Colonic mucosa (tissue), 4 donors: ENCODE measurements at regions not wholly inside any gene's neighbourhood (a gene's known extent, or its start where the extent isn't known, plus 50 kb on each side); places are given as distances from the start of the nearest gene placed in this dataset.
"Not testable (repeated sequence)": the region's sequence is repeated elsewhere in the genome, so short reads cannot be mapped to it uniquely, and the experiment has no call there.

Experiments used
- DNase-seq: peaks from one replicate; pipeline ENCODE4 v3.0.0-alpha.2; 2020
- H3K27ac ChIP-seq: fragments of 200-600 bp; one replicate; pipeline ENCODE4 v1.8.0; 2021
- H3K27me3 ChIP-seq: fragments of 200-600 bp; one replicate; pipeline ENCODE4 v1.8.0; 2021
- H3K36me3 ChIP-seq: fragments of 200-600 bp; one replicate; pipeline ENCODE4 v1.8.0; 2021
- H3K4me1 ChIP-seq: fragments of 200-600 bp; one replicate; pipeline ENCODE4 v1.8.0; 2021; ENCODE audit warnings: mild to moderate bottlenecking
- H3K4me3 ChIP-seq: fragments of 200-600 bp; one replicate; pipeline ENCODE4 v1.8.0; 2021
- H3K9ac ChIP-seq, 2 donors: one replicate each; pipeline ENCODE4 v1.7.0; 2013; ENCODE audit warnings: control low read depth in 2 of 2, low read depth in 2 of 2, low read length in 2 of 2
- H3K9me3 ChIP-seq: fragments of 200-600 bp; one replicate; pipeline ENCODE4 v1.8.0; 2021
- CTCF ChIP-seq: fragments of 200-600 bp; IDR thresholded peaks from one replicate; pipeline ENCODE4 v1.8.0; 2022; ENCODE audit warnings: antibody characterized with exemption, mild to moderate bottlenecking
- intact Hi-C: fragments of 100-400 bp; cut with DNase I; formaldehyde crosslinking; loops from one replicate; pipeline ENCODE4 v1.14.1; 2022
- donor health status: healthy.
- donor health status: DM: no; HTN: no; CAD: no.
- donor health status: DM: no; HTN: no; CAD: no.

GRCh38 chr4:142897518-142897917 lies 51.4 kb upstream of the INPP4B start:
- H3K4me3 ChIP-seq, DNase-seq, H3K9ac ChIP-seq, H3K4me1 ChIP-seq, intact Hi-C loops, H3K36me3 ChIP-seq, H3K27me3 ChIP-seq, H3K9me3 ChIP-seq, H3K27ac ChIP-seq: not testable (repeated sequence)

- intact Hi-C loops, result no loop called here
- H3K9me3 ChIP-seq, result no peaks in the 10 kb centered on the region
- no peak overlapping the region for H3K4me3 ChIP-seq
- no peak for TF ChIP-seq CTCF
- no peaks in the 10 kb centered on the region for H3K4me1 ChIP-seq
- no peaks in the 10 kb centered on the region for H3K27me3 ChIP-seq
- no peak overlapping the region for H3K27ac ChIP-seq
- no peak for DNase-seq
- no peak overlapping the region for H3K9ac ChIP-seq
- no peaks in the 10 kb centered on the region for H3K36me3 ChIP-seq
Measured at GRCh38 chr4:142900622-142901021, 54.5 kb upstream of the INPP4B start.

GRCh38 chr4:142901166-142901662 lies 55.1 kb upstream of the INPP4B start:
- H3K9ac ChIP-seq, result no peak overlapping the region
- no peaks in the 10 kb centered on the region for H3K4me1 ChIP-seq
- TF ChIP-seq CTCF, result no peak
- no peak for DNase-seq
- H3K27me3 ChIP-seq, result no peaks in the 10 kb centered on the region
- H3K9me3 ChIP-seq, result no peaks in the 10 kb centered on the region
- H3K4me3 ChIP-seq, result no peak overlapping the region
- H3K36me3 ChIP-seq, result no peaks in the 10 kb centered on the region
- intact Hi-C loops, result no loop called here
- no peak overlapping the region for H3K27ac ChIP-seq

GRCh38 chr4:142903617-142904016 lies 57.5 kb upstream of the INPP4B start:
- H3K9ac ChIP-seq, H3K9me3 ChIP-seq, H3K27me3 ChIP-seq, DNase-seq, H3K27ac ChIP-seq, H3K4me3 ChIP-seq, H3K36me3 ChIP-seq, H3K4me1 ChIP-seq, intact Hi-C loops: not testable (repeated sequence)

GRCh38 chr4:142909908-142910307 lies 63.8 kb upstream of the INPP4B start:
- TF ChIP-seq CTCF, result no peak
- no peak overlapping the region for H3K27ac ChIP-seq

GRCh38 chr4:142913034-142913433 lies 66.9 kb upstream of the INPP4B start:
- no peaks in the 10 kb centered on the region for H3K4me1 ChIP-seq
- no peak for DNase-seq
- no peaks in the 10 kb centered on the region for H3K36me3 ChIP-seq
- TF ChIP-seq CTCF, result no peak
- no peak overlapping the region for H3K27ac ChIP-seq
- no peak overlapping the region for H3K9ac ChIP-seq
- no peaks in the 10 kb centered on the region for H3K9me3 ChIP-seq
- H3K4me3 ChIP-seq, result no peak overlapping the region
- H3K27me3 ChIP-seq, result no peaks in the 10 kb centered on the region
- intact Hi-C loops, result no loop called here

More at GRCh38 chr4:142909908-142910307, 63.8 kb upstream of the INPP4B start:
- Histone ChIP-seq H3K4me3 (no peak overlapping the region), H3K4me1 (no peaks in the 10 kb centered on the region), H3K9me3 (no peaks in the 10 kb centered on the region), H3K36me3 (no peaks in the 10 kb centered on the region), H3K9ac (no peak overlapping the region), H3K27me3 (no peaks in the 10 kb centered on the region)
- intact Hi-C loops, result no loop called here
- no peak for DNase-seq
